DOHH2 (cell line): ENCODE measurements at regions not wholly inside any gene's neighbourhood (a gene's known extent, or its start where the extent isn't known, plus 50 kb on each side); places are given as distances from the start of the nearest gene placed in this dataset.

Experiments
- H3F3A ChIP-seq: fragments of 200-600 bp; sonication (generic), shearing (Covaris generic); 2 replicates; pipeline ENCODE4 v1.6.0; 2016; ENCODE audit warnings: antibody characterized with exemption, mild to moderate bottlenecking; ENCODE audit not compliant: control insufficient read depth, insufficient read depth
- H3K27ac ChIP-seq: fragments of 200-600 bp; sonication (generic); 2 replicates; pipeline ENCODE4 v1.5.1; 2014; ENCODE audit warnings: low read depth, mild to moderate bottlenecking, low read length, moderate library complexity
- H3K27me3 ChIP-seq: fragments of 200-600 bp; sonication (generic); 2 replicates; pipeline ENCODE4 v1.6.1; 2014; ENCODE audit warnings: mild to moderate bottlenecking, low read length, mixed read lengths; ENCODE audit not compliant: control insufficient read depth
- H3K36me3 ChIP-seq: fragments of 200-600 bp; sonication (generic); 2 replicates; pipeline ENCODE4 v1.6.1; 2014; ENCODE audit warnings: mild to moderate bottlenecking, low read length, moderate library complexity, mixed read lengths; ENCODE audit not compliant: control insufficient read depth
- H3K4me1 ChIP-seq: fragments of 200-600 bp; sonication (generic); 2 replicates; pipeline ENCODE4 v1.6.1; 2014; ENCODE audit warnings: mild to moderate bottlenecking, low read length, mixed read lengths; ENCODE audit not compliant: control insufficient read depth
- H3K4me2 ChIP-seq: fragments of 200-600 bp; sonication (generic); 2 replicates; pipeline ENCODE4 v1.6.0; 2014; ENCODE audit warnings: mild to moderate bottlenecking, low read length, moderate library complexity
- H3K4me3 ChIP-seq: fragments of 200-600 bp; sonication (generic); 2 replicates; pipeline ENCODE4 v1.5.1; 2014; ENCODE audit warnings: mild to moderate bottlenecking, low read length, mixed read lengths
- H3K79me2 ChIP-seq: fragments of 200-600 bp; sonication (generic); 2 replicates; pipeline ENCODE4 v1.6.1; 2014; ENCODE audit warnings: mild to moderate bottlenecking, low read length, mixed read lengths; ENCODE audit not compliant: control insufficient read depth
- H3K9me2 ChIP-seq: fragments of 200-600 bp; sonication (generic); replicated peaks from 2 replicates; pipeline ENCODE4 v1.6.1; 2014; ENCODE audit warnings: mild to moderate bottlenecking, low read length, mixed read lengths; ENCODE audit not compliant: control insufficient read depth
- H3K9me3 ChIP-seq: fragments of 200-600 bp; sonication (generic); 2 replicates; pipeline ENCODE4 v1.6.1; 2014; ENCODE audit warnings: antibody characterized with exemption, low read length, mixed read lengths; ENCODE audit not compliant: control insufficient read depth, insufficient read depth
- H4K20me1 ChIP-seq: fragments of 200-600 bp; sonication (generic); 2 replicates; pipeline ENCODE4 v1.6.0; 2014; ENCODE audit warnings: low read depth, mild to moderate bottlenecking, antibody characterized with exemption, low read length, moderate library complexity; ENCODE audit not compliant: control insufficient read depth, insufficient read depth
- EZH2phosphoT487 ChIP-seq: fragments of 200-600 bp; sonication (generic); IDR thresholded peaks from 2 replicates; pipeline ENCODE4 v1.6.1; 2017; ENCODE audit warnings: borderline replicate concordance, mild to moderate bottlenecking, antibody characterized with exemption, low read length, moderate library complexity, mixed read lengths
- TF ChIP-seq, protein P1 (sequence below): fragments of 200-600 bp; sonication (generic); IDR thresholded peaks from one replicate; pipeline ENCODE4 v1.5.1; 2014; ENCODE audit warnings: antibody characterized with exemption, mild to moderate bottlenecking, low read depth, low read length; ENCODE audit not compliant: poor library complexity, severe bottlenecking

DNA sequence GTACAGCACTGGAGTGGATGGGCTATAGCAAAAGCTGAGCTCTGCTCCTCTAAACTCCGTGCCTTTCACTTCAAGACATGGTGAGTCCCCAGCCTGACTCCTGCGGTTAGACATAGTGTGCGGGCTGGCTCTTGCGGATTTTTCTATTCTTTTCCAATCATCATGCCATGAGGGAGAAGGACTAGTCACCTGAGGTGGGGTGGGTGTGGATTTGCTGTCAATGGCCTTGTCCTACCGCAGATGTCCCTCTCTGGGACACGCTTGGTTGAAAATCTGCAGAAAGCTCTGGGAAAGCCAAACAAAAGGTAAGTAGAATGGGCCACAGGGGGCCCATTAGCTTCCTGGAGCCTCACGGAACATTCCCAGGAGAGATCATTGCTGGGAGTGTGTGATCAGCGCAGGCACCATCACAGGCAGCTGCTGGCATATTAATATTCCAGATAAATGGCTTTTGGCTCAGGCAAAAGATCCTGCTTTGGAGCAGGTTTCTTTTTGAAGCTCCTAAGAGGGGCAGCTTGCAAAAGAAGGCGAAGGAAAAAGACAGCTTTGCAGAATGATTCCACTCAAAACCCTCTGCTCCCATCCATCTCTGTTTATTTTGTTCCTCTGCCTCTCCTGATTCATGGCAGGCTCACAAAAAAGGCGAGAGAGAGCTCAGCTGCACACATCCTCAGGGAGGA is 509.0 kb upstream of the ZMIZ1 start:
- Histone ChIP-seq H3K4me1 (no peaks in the 10 kb centered on the region), H3K9me3 (no peaks in the 10 kb centered on the region)
- TF ChIP-seq, protein P1, sequence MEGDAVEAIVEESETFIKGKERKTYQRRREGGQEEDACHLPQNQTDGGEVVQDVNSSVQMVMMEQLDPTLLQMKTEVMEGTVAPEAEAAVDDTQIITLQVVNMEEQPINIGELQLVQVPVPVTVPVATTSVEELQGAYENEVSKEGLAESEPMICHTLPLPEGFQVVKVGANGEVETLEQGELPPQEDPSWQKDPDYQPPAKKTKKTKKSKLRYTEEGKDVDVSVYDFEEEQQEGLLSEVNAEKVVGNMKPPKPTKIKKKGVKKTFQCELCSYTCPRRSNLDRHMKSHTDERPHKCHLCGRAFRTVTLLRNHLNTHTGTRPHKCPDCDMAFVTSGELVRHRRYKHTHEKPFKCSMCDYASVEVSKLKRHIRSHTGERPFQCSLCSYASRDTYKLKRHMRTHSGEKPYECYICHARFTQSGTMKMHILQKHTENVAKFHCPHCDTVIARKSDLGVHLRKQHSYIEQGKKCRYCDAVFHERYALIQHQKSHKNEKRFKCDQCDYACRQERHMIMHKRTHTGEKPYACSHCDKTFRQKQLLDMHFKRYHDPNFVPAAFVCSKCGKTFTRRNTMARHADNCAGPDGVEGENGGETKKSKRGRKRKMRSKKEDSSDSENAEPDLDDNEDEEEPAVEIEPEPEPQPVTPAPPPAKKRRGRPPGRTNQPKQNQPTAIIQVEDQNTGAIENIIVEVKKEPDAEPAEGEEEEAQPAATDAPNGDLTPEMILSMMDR: no peak
- TF ChIP-seq EZH2phosphoT487: no peak

DNA sequence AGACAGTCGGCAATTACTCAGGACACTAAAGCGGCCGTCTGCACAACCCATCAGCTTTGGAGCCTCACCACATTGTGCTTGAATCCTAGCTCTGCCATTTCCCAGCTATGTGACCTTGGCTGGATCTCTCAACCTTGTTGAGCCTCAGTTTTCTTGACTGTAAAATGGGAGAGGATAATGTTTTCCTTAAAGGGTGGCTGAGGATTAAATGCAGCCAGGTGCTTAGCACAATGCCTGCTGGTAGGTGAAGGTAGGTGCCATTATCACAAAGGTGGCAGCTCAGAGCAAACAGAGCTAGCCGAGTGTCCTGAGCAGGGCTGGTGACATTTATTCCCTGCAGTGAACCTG is 508.5 kb upstream of the ZMIZ1 start:
- TF ChIP-seq, protein P1: no peak
- TF ChIP-seq EZH2phosphoT487: no peak
- no peaks in the 10 kb centered on the region; the same call in 1 of the 2 replicates for H3K27me3 ChIP-seq
- no peaks in the 10 kb centered on the region for H3K9me2 ChIP-seq
- no peaks in the 10 kb centered on the region for H3K4me1 ChIP-seq
- no peak overlapping the region for H3K27ac ChIP-seq
- no peaks in the 10 kb centered on the region for H3K9me3 ChIP-seq
- no peaks in the 10 kb centered on the region for H3K79me2 ChIP-seq
- H4K20me1 ChIP-seq: no peaks in the 10 kb centered on the region
- no peak overlapping the region for H3K4me3 ChIP-seq
- no peak overlapping the region for H3K4me2 ChIP-seq
- H3K36me3 ChIP-seq: no peaks in the 10 kb centered on the region
- H3F3A ChIP-seq: no peaks in the 10 kb centered on the region

More for the DNA sequence above, 509.0 kb upstream of the ZMIZ1 start:
- Histone ChIP-seq H3K9me2 (no peaks in the 10 kb centered on the region), H3K36me3 (no peaks in the 10 kb centered on the region), H4K20me1 (no peaks in the 10 kb centered on the region), H3K27me3 (no peaks in the 10 kb centered on the region; the same call in 1 of the 2 replicates), H3K4me3 (no peak overlapping the region), H3K27ac (no peak overlapping the region), H3K4me2 (no peak overlapping the region), H3K79me2 (no peaks in the 10 kb centered on the region), H3F3A (no peaks in the 10 kb centered on the region)

DNA sequence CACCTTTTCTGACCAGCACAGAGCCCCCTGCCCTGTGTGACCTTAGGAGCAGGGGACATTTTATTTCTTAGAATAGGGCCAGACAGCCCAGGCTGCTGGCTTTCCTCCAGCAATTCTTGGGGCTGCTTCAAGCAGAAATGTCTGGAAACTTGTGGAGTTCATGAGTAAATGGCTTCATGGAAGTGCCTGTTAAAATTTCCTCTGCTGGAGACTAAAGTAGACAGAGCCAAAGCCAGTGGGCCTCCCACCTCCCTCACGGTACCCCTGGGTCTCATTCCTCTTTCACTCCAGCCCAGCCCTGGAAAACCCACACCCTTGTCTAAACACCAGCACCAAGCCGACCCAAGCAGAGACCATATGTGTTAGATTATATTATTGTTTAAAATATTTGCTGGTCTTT is 505.5 kb upstream of the ZMIZ1 start:
- H3K9me3 ChIP-seq: no peaks in the 10 kb centered on the region
- no peak overlapping the region for H3K27ac ChIP-seq
- H3K27me3 ChIP-seq: peaks cover 3% of the 10 kb centered on the region
- no peaks in the 10 kb centered on the region for H3K4me1 ChIP-seq
- H4K20me1 ChIP-seq: no peaks in the 10 kb centered on the region
- no peak overlapping the region for H3K4me2 ChIP-seq
- H3K4me3 ChIP-seq: no peak overlapping the region
- no peaks in the 10 kb centered on the region for H3F3A ChIP-seq
- no peaks in the 10 kb centered on the region for H3K36me3 ChIP-seq
- H3K79me2 ChIP-seq: no peaks in the 10 kb centered on the region
- no peak for TF ChIP-seq EZH2phosphoT487
- TF ChIP-seq, protein P1: no peak
- H3K9me2 ChIP-seq: no peaks in the 10 kb centered on the region
